Left ventricle myocardium superior (tissue), 1 donor: ENCODE measurements at regions not wholly inside any gene's neighbourhood (a gene's known extent, or its start where the extent isn't known, plus 50 kb on each side); places are given as distances from the start of the nearest gene placed in this dataset.
A peak's percentile ranks its signal among the peaks of the same experiment; 100 is the strongest.
"Not testable (repeated sequence)": the region's sequence is repeated elsewhere in the genome, so short reads cannot be mapped to it uniquely, and the experiment has no call there.

Experiments used
- ATAC-seq: fragments of 200-7000 bp; cut with Tn5 transposase; one replicate; pipeline ENCODE4 v1.9.1; 2020; ENCODE audit warnings: mild to moderate bottlenecking, moderate library complexity
- DNase-seq: peaks from one replicate; pipeline ENCODE4 v3.0.0-alpha.2; 2020
- intact Hi-C: fragments of 100-400 bp; cut with micrococcal nuclease; formaldehyde crosslinking; loops from one replicate; pipeline ENCODE4 v1.11.0; 2022
- donor health status: DM: no; HTN: yes; CAD: no; lungs with severe emphysema.

DNA sequence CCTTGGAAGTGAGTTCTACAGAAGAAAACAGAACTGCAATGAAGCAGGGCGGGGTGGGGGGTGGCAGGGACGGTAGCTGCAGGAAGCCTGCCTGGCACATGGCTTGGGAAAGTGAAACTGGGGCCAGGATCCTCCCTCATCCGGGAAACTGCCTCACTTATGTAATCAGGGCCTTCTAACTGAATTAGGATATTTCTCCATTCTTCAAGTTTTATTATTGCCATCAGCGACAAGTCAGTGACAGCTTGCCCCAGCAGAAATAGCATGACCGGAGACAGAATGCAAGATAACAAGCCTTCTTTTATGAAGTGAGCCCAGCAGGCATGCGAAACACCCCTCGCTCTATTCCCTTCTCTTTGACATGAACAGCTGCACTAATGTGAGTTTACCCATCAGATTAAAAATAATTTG is 77.5 kb upstream of the CACUL1 start:
- intact Hi-C loops, result no loop called here
- DNase-seq (peak; percentile 67), ATAC-seq (peak; percentile 82)

DNA sequence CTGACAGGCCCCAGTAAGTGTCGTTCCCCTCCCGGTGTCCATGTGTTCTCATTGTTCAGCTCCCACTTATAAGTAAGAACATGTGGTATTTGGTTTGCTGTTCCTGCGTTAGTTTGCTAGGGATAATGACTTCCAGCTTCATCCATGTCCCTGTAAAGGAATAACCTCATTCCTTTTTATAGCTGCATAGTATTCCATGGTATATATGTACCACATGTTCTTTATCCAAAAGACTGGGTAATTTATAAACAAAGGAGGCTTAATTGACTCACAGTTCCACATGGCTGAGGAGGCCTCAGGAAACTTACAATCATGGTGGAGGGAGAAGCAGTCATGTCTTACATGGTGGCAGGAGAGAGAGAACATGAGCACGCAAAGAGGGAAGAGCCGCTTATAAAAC is 79.6 kb upstream of the CACUL1 start:
- DNase-seq, ATAC-seq, intact Hi-C loops: not testable (repeated sequence)

DNA sequence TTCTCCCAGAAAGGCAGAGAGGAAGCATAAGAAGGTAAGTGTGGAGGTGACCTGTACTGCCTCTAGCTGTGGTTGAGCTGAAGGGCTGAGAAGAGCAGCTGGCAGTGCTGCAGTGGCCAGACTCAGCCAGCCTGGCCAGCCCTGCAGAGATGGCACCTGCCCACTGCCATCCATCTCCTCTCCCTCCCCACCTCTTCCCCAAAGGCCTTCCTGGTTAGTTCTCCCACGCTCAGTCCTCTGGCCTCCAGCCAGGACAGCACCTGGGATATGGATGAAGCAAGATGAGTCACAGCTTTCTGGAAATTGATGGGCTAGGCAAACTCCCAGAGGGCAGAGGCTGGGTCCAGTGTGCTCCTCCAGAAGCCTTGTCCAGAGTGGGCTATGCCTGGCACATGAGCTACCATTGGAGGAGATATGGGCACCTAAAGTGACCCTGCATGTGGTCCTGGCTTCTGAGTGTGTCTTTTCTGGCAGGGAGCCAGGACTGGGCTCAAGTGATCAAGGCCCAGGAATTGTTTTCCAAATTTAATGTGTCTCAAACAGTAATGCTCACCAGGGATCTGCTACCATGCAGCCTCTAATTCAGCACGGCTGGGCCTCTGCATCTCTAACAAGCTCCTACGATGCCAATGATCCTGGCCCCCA is 81.0 kb upstream of the CACUL1 start:
- peak; percentile 30 for ATAC-seq
- DNase-seq, result no peak
- intact Hi-C loops, result no loop called here

DNA sequence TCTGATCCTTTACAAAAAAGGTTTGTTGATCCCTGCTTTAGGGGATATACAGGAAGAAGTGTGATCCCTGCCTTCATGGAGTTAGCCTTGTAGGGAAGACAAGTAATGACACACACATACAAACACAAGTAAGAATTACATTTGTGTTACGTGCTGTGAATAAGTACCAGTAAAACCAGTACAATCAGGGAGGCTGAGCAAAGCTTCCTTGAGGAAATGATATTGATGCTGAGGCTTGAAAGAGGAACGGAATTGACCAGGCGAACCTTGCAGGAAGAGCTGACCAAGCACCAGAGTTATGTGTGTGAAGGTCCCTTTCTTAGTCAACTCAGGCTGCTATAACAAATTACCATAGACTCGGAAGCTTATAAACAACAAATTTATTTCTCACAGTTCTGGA is 83.6 kb upstream of the CACUL1 start:
- no peak for ATAC-seq
- intact Hi-C loops, result no loop called here

DNA sequence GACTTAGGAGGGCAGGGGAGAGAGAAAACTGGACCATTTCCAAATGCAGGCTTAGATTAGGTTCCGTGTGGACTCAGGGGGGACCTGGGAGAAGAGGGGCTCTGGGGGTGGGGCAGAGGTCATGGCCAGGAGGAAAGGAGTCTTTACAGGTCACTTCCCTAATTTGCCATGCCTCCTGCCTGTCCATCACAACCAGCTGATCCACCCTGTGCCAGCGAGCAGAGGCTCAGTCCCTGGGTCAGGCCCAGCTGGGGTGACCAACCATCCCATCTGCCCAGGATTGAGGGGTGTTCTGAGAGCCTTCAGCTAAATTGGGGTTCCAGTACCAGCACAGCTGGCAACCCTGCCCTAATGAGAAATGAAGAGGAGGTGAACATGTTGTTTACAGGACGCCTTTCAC is 84.6 kb upstream of the CACUL1 start:
- DNase-seq, result no peak
- intact Hi-C loops, result no loop called here
- ATAC-seq, result no peak

More for the DNA sequence above, 83.6 kb upstream of the CACUL1 start:
- DNase-seq, result no peak

DNA sequence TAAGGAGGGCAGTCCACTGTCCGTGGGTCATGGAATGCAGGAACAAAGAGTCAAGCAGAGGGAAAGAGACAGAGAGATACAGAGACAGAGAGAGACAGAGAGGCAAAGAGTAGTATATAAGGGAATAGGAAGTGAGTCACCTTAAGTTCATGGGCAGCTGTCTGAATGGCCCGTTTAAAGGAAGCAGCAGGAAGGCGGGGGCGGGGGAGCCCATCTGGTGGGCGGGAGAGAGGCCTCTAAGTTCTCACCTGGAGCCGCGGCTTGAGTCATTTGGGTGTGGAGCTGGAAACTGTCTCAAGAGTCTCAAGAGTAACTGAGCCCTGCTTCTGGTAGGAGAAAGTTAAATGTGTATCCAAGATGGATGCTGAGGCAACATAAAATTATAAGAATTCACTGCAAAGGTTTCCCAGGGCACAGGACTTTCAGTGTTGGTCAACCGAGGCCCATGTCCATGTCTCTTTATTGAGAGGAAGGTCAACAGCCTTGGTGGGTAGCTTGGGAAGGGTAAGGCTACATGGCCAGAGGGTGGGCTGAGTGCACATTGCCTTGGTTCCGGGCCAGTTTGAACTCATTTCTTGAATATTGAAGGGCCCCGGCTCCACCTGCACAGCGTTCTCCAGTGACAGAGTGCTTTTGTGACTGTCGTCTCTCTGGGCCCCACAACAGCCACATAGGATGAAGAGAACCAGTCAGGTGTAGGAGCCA is 85.5 kb upstream of the CACUL1 start:
- DNase-seq, result no peak
- no peak for ATAC-seq
- intact Hi-C loops, result no loop called here

DNA sequence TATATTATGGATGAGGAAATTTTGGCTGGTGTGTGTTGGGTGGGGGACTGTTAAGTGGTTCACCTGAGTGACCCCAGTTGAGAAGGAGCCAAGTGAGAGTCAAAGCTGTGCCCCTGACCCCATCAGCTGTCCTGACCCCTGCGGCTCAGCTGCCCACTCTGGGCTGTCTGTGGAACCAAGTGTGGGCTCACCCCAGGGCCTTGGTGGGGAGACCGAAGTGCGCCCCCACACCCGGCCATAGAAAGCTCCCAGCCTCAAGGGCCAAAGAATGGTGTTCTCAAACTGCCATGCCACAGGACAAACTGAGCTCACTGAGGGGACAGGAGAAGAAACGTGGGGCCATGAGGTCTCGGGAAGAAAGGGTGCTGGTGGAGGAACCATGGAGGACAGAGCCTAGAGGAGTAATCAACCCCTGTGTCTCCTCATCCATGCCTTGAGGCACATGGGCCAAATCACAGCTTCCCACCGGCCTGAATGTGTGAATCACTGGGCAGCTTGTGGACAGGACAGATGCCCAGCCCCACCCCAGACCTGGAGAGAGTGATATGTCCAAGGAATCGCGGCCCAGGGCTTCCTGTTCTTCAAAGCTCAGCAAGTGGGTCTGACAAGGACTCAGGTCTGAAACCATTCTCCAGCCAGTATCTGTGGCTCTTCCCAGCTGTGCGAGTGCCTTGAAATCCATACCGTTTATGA is 86.2 kb upstream of the CACUL1 start:
- ATAC-seq, result no peak
- no peak for DNase-seq
- intact Hi-C loops, result no loop called here

DNA sequence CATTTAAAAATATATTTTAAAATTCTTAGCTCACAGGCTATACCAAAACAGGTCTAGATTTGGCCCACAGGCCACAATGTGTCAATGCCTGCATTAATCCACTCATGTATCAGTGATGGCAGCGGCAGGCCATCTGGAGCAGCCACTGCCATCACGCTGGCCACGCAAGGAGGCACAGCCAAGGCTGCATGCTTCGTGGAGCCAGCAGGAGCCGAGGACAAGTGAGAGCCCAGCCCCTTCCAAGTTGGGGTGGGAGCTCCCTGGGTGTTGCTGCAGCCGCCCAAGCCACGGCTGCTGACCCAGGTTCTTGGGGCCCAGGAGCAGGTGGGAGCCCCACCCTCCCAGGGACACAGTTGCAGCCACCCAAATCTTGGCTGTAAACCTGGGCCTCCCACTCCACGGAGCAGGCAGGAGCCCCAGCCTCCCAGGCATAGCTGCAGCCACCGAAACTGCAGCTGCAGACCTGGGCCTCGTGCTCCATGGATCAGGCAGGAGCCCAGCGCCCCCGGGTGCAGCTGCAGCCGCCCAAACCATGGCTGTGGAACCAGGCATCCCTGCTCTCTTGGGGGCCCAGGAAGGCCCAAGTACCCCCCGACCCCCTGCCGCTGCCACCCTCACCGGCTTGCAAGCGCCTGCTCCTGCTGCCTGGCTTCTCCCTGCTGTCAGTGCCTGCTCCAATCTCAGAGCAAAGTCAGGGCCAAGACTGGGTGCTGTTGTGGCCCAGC is 87.3 kb upstream of the CACUL1 start:
- DNase-seq (no peak), ATAC-seq (no peak)
- intact Hi-C loops, result no loop called here

DNA sequence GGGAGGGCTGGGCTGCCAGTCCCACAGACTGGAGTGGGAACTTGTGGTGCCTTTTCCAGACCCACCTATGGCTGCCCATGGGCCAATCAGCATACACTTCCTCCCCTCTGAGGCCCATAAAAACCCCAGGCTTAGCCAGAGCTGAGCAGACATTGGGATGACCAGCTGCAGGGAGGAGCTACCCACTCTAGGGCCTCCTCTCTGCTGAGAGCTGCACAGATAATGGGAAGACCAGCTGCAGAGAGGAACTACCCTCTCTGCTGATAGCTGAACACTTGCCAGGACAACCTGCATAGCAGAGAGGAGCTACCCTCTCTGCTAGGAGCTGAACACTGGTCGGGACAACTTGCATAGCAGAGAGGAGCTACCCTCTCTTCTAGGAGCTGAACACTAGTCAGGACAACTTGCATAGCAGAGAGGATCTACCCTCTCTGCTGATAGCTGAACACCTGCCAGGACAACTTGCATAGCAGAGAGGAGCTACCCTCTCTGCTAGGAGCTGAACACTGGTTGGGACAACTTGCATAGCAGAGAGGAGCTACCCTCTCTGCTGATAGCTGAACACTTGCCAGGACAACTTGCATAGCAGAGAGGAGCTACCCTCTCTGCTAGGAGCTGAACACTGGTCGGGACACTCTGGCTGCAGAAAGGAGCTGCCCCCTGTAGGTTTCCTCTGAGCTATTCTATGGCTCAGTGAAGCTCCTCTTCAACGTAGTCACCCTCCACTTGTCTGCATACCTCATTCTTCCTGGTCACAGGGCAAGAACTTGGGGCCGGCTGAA is 88.3 kb upstream of the CACUL1 start:
- DNase-seq, result no peak
- peak; percentile 50 for ATAC-seq
- intact Hi-C loops, result no loop called here

DNA sequence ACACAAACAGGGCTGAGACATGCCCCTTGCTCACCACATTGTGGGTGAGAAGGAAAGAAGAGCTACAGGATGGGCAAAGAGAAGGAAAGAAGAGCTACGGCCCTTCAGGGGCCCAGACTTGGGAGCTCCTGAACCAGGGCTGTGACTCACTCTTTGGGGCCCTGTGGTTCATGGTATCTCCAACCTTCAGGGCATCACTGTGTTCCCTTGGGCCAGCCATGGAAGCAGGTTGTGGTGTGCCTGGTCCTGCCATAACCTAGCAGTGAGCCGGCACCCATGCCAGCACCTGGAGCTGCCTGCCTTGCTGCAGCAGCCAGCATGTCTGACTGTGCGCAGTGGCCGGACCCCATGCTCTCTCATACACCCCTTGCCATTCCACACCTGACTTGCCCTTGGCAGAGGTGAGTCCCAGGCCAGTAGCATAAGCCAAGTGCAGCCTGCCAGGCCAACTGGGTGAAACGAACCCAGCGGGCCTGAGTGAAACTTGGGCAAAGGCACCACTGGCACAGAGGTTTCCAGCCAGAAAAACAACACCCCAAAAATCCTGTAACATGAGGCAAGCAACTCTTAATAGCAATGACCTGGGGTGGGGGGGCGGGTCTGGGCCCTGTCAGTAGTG is 89.0 kb upstream of the CACUL1 start:
- intact Hi-C loops, result no loop called here
- DNase-seq (peak; percentile 39), ATAC-seq (peak; percentile 67)

DNA sequence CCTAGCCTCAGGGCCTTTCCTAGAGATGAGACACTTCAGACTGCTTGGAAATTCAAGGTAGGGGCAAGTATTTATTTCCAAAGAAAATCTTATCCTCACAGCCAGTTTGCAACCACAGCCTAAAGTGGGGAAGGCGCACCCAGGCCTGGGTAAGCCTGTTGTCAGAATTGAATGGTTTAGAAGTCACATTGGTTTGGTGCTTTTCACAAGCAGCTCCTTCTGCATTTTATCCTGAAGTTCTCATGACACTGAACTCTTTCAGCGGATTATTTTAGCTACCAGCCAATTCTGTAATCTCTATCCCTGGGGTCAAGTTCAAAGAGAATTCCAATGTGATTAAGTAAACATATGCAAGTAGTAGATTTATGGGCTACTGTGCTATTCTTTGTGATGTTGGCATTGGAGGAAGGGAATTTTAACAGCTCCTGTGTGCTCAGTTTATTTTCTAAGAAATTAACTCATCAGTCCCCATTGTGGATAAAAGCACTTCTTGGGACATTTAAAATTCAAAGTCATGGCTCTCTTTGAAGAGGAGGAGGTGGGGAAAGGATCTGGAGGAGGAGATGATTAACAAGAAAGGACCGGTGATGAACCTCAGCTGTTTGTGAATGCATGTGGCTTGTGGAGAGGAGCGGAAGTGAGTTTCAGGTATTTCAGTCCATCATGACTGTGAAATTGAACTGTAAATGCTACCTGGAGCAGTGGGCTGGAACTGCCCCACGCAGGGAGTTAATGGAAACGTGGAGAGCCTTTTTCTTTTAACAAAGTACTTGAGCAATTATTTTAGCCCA is 90.2 kb upstream of the CACUL1 start:
- intact Hi-C loops, result no loop called here
- peak; percentile 43 for ATAC-seq
- no peak for DNase-seq

DNA sequence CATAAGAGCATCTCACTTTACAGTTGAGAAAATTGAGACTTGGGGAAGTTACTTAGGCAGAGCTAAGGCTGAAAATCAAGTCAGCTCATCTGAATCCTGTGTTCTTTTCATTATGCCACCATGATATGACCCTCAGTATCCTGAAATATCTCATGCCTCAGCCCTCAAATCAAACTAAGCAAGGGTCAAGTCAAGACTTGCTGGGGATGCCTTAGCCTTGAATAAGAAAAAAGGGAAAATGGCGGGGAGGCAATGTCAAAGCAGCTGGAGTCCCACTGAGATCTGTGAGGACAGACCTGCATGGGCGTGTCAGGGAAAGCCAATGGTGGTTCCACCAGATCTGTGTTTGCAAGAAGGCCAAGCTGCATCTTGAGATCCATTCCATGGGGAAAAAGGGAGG is 91.0 kb upstream of the CACUL1 start:
- intact Hi-C loops, result no loop called here
- ATAC-seq (no peak), DNase-seq (no peak)

DNA sequence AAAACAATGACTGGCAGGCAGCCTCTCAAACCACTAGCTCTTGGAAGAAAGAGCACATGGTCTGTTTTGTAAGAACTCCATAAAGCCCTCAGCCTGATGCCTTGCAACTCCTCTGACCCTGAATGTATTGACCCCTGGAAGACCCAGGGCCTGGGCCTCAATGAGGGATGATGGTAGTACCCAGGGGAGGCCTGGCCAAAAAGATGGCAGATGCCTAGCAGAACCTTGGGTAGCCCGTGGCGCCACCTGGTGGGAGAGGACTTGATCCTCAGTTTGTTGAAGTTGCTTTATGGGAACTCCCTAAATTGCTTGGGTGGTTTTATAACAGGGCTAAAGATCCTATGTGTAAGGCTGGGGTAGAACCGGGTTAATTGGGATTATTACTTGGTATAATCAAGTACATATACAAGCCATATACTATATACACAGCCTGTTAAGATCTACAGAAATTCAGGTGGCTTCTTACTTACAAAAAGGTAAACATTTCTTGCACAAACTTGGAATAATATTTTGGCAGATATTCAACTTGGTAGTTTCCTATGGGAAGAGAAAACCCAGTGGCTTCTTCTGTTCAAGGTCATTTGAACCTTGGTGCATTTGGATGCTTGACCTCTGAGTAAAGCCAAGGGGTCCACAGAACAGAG is 95.8 kb upstream of the CACUL1 start:
- intact Hi-C loops, result no loop called here
- ATAC-seq (peak; percentile 27), DNase-seq (peak; percentile 80)

DNA sequence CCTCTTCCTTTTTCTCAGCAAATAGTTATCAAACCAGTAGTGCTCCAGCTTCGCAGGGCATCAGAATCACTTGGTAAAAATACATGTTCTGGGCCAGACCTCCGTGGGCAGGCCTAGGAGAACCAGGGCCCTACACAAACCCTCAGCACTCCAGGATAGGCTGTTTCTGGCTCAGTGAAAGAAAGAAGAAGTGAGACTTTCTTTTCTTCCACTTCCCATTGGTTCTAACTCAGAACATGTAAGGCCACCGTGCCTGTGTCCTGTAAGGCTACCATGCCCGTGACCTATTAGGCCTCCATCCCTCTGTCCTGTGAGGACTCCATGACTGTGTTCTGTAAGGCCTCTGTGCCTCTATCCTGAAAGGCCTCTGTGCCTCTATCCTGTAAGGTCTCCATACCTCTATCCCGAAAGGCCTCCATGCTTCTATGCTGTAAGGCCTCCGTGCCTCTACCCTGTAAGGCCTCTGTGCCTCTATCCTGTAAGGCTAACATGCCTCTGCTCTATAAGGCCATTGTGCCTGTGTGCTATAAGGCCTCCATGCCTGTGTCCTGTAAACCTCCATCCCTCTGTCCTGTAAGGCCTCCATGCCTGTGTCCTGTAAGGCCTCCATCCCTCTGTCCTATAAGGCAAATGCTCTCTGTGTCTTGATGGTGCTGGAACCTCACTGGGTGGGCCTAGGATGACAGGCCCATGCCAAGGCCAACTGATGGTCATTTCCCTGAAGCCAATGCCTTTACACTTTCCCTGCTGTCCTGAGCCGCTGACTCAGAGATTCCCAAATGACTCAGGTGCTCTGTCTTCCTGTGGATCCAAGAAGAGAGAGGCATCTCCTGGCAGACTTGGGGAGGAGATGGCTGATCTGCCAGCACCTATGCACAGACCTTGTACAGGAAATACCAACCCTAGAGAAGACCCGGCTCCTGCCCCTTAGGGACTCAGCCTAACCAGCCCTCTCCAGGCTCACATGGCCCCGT is 96.6 kb upstream of the CACUL1 start:
- DNase-seq, result no peak
- intact Hi-C loops, result no loop called here
- ATAC-seq, result no peak

DNA sequence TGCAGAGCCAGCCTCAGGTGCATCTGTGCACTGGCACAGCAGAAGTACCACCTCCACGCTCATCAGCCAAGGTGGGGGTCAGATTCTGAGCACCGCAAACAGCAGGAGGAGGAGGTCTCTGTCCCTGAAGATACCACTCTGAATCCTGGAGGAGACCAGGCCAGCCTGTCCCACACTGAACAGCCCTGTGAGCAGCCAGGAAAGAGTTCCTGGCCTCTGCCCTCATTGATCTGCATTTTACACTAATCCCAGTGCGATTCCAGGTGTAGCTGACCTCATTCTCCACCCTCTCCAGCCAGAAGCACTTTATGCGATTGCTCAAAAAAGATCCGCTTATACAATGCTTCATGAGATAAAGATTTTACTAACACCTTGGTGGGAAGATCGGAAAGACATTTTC is 99.1 kb upstream of the CACUL1 start:
- intact Hi-C loops, result no loop called here
- ATAC-seq, result no peak
- DNase-seq, result no peak

DNA sequence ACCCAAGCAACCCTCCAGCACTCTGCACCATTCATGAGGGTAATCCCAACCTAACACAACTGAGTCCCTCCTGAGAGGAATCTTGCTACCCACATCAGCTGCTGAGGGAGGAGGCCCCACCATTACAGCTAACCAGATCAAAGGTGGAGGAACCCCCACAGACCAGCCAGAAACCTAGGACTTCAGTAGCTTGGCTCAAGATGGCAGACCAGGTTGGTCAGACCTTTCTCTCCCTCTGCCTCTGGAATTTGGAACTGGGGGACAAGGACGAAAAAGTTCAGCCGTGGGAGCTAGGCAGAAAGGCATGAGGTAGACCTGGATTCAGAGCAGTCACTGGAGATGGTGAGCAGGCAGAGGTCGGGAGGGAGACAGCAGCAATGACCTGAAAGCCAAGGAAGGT is 101.3 kb upstream of the CACUL1 start:
- intact Hi-C loops, result no loop called here
- DNase-seq (no peak), ATAC-seq (no peak)
